GM12872 (cell line): ENCODE measurements at regions not wholly inside any gene's neighbourhood (a gene's known extent, or its start where the extent isn't known, plus 50 kb on each side); places are given as distances from the start of the nearest gene placed in this dataset.

Experiments used
- TF ChIP-seq, protein P1 (sequence below): IDR thresholded peaks from 3 replicates; pipeline ENCODE4 v1.5.1; 2011; ENCODE audit warnings: low read depth, mild to moderate bottlenecking, low read length, moderate library complexity; ENCODE audit not compliant: insufficient read depth

DNA sequence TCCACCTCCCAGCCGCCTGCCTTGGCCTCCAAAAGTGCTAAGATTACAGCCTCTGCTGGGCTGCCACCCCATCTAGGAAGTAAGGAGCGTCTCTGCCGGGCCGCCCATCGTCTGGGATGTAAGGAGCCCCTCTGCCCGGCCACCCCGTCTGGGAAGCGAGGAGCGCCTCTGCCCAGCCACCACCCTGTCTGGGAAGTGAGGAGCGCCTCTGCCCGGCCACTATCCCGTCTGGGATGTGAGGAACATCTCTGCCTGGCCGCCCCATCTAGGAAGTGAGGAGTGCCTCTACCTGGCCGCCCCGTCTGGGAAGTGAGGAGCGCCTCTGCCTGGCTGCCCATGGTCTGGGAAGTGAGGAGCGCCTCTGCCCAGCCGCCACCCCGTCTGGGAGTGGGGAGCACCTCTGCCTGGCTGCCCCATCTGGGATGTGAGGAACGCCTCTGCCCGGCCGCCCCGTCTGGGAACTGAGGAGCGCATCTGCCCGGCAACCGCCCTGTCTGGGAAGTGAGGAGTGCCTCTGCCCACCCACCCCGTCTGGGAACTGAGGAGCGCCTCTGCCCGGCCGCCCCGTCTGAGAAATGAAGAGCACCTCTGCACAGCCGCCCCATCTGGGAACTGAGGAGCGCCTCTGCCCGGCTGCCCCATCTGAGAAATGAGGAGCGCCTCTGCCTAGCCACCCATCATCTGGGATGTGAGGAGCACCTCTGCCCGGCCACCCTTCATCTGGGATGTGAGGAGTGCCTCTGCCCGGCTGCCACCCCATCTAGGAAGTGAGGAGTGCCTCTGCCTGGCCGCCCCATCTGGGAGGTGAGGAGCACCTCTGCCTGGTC is 137.8 kb upstream of the PALMD start:
- TF ChIP-seq, protein P1, sequence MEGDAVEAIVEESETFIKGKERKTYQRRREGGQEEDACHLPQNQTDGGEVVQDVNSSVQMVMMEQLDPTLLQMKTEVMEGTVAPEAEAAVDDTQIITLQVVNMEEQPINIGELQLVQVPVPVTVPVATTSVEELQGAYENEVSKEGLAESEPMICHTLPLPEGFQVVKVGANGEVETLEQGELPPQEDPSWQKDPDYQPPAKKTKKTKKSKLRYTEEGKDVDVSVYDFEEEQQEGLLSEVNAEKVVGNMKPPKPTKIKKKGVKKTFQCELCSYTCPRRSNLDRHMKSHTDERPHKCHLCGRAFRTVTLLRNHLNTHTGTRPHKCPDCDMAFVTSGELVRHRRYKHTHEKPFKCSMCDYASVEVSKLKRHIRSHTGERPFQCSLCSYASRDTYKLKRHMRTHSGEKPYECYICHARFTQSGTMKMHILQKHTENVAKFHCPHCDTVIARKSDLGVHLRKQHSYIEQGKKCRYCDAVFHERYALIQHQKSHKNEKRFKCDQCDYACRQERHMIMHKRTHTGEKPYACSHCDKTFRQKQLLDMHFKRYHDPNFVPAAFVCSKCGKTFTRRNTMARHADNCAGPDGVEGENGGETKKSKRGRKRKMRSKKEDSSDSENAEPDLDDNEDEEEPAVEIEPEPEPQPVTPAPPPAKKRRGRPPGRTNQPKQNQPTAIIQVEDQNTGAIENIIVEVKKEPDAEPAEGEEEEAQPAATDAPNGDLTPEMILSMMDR: no peak

DNA sequence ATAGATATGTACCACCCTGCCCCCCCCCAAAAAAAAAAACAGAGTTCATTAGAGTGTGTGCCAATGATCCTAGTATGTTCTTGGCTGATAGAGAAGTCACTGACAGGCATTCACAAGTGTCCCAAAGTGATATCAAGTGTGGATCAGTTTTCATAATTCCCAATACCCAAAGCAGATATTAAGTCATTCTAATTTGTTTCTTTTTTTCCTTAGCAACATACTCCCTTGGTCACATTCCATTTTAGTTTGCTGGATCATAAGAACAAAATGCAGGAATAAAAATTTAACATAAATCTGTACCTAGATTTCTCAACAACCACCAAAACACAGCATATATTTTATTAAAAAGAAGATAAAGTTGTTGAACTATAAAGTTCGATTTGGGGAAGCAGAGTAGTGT is 129.8 kb upstream of the PALMD start:
- TF ChIP-seq, protein P1: no peak

DNA sequence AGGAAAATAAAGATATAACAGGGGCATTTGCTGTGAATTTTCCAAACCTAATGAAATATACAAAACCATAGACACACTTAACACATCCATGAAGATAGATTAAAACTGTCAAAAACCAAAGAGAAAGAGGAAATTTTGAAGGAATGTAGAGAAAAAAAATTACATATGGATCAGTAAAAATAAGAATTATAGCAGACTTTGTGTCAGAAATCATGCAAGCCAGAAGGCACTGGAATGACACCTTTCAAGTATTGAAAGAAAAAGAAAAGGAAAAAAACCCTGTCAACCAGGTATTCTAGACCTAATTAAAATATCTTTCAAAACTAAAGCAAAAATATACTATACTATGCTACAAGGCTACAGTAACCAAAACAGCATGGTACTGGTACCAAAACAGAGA is 125.8 kb upstream of the PALMD start:
- TF ChIP-seq, protein P1: no peak

DNA sequence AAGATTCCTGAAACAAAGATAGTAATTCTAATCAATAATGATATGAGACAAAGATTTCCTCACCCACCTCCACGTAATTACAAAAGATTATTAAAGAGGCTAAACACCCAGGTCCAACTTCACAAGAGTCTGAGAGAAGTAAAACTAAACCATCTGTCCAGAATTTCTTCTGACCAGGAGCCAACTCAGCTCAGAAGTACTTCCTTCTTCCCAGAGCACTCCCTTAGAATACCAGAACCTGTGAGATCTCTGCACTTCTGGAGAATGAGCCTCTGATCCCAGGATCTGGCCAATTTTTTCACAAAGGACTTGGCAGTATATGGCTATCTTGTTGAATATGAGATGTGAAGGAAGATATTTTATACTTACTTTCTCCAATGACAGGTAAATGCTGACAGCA is 120.6 kb upstream of the PALMD start:
- TF ChIP-seq, protein P1: no peak

DNA sequence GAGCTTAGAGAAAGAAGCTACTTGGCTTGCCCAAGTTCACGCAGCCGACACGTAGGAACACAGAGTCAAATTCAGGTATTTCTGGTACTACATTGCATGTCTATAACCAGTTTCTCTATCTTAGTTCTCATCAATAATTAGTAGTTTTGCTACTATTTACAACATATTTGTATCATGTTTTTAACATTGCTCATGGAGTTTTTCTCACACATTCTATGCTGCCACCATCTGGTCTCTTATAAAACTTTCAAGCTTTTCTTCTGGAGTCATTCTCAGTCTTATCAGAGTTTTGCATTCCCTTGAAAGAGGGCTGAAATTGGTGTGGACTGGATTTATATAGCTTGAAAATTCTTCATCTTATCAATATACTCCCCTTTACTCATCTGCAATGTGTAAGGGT is 118.8 kb upstream of the PALMD start:
- TF ChIP-seq, protein P1: 0 out of 3 replicates have a peak, but pooled peaks have one; percentile 8

DNA sequence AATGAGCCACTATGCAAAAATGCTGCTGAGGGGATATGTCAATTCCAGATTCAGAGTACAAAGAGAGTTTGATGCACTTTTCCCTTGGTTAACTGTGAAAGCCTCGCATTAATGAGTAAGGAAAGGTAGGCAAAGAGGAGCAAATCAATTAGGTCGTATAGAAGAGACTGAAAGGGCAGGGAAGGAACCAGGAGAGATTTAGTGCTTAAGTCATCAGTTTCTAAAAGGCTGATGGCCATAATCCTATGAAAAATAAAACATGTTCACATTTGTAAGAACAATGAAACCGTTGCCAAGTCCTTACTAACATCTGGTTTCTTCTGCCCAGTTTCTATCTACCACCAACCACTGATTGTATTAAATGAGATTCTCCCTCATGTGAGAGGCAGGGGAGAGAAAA is 118.4 kb upstream of the PALMD start:
- TF ChIP-seq, protein P1: no peak

DNA sequence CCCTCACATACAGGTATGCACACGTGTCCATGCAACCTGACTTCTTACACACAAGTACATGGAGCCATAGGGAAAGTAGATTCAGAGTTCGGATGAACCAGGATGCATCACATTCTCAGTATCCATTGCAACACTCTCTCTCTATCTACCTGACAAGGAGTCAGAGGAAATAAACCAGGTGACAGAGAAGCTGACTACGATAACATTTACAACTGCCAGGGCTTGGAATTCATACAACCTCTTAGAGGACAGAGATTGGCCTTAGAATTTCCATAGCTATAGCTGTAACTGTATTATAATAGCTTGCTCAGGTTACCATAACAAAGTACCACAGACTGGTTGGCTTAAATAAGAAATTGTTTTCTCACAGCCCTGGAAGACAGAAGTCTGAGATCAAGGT is 116.9 kb upstream of the PALMD start:
- TF ChIP-seq, protein P1: no peak
